DOHH2 (cell line): ENCODE measurements at regions not wholly inside any gene's neighbourhood (a gene's known extent, or its start where the extent isn't known, plus 50 kb on each side); places are given as distances from the start of the nearest gene placed in this dataset.

Experiments used
- H3F3A ChIP-seq: fragments of 200-600 bp; sonication (generic), shearing (Covaris generic); 2 replicates; pipeline ENCODE4 v1.6.0; 2016; ENCODE audit warnings: antibody characterized with exemption, mild to moderate bottlenecking; ENCODE audit not compliant: control insufficient read depth, insufficient read depth
- H3K27ac ChIP-seq: fragments of 200-600 bp; sonication (generic); 2 replicates; pipeline ENCODE4 v1.5.1; 2014; ENCODE audit warnings: low read depth, mild to moderate bottlenecking, low read length, moderate library complexity
- H3K27me3 ChIP-seq: fragments of 200-600 bp; sonication (generic); 2 replicates; pipeline ENCODE4 v1.6.1; 2014; ENCODE audit warnings: mild to moderate bottlenecking, low read length, mixed read lengths; ENCODE audit not compliant: control insufficient read depth
- H3K36me3 ChIP-seq: fragments of 200-600 bp; sonication (generic); 2 replicates; pipeline ENCODE4 v1.6.1; 2014; ENCODE audit warnings: mild to moderate bottlenecking, low read length, moderate library complexity, mixed read lengths; ENCODE audit not compliant: control insufficient read depth
- H3K4me1 ChIP-seq: fragments of 200-600 bp; sonication (generic); 2 replicates; pipeline ENCODE4 v1.6.1; 2014; ENCODE audit warnings: mild to moderate bottlenecking, low read length, mixed read lengths; ENCODE audit not compliant: control insufficient read depth
- H3K4me2 ChIP-seq: fragments of 200-600 bp; sonication (generic); 2 replicates; pipeline ENCODE4 v1.6.0; 2014; ENCODE audit warnings: mild to moderate bottlenecking, low read length, moderate library complexity
- H3K4me3 ChIP-seq: fragments of 200-600 bp; sonication (generic); 2 replicates; pipeline ENCODE4 v1.5.1; 2014; ENCODE audit warnings: mild to moderate bottlenecking, low read length, mixed read lengths
- H3K79me2 ChIP-seq: fragments of 200-600 bp; sonication (generic); 2 replicates; pipeline ENCODE4 v1.6.1; 2014; ENCODE audit warnings: mild to moderate bottlenecking, low read length, mixed read lengths; ENCODE audit not compliant: control insufficient read depth
- H3K9me2 ChIP-seq: fragments of 200-600 bp; sonication (generic); replicated peaks from 2 replicates; pipeline ENCODE4 v1.6.1; 2014; ENCODE audit warnings: mild to moderate bottlenecking, low read length, mixed read lengths; ENCODE audit not compliant: control insufficient read depth
- H3K9me3 ChIP-seq: fragments of 200-600 bp; sonication (generic); 2 replicates; pipeline ENCODE4 v1.6.1; 2014; ENCODE audit warnings: antibody characterized with exemption, low read length, mixed read lengths; ENCODE audit not compliant: control insufficient read depth, insufficient read depth
- H4K20me1 ChIP-seq: fragments of 200-600 bp; sonication (generic); 2 replicates; pipeline ENCODE4 v1.6.0; 2014; ENCODE audit warnings: low read depth, mild to moderate bottlenecking, antibody characterized with exemption, low read length, moderate library complexity; ENCODE audit not compliant: control insufficient read depth, insufficient read depth
- CTCF ChIP-seq: fragments of 200-600 bp; sonication (generic); IDR thresholded peaks from one replicate; pipeline ENCODE4 v1.5.1; 2014; ENCODE audit warnings: antibody characterized with exemption, mild to moderate bottlenecking, low read depth, low read length; ENCODE audit not compliant: poor library complexity, severe bottlenecking
- EZH2phosphoT487 ChIP-seq: fragments of 200-600 bp; sonication (generic); IDR thresholded peaks from 2 replicates; pipeline ENCODE4 v1.6.1; 2017; ENCODE audit warnings: borderline replicate concordance, mild to moderate bottlenecking, antibody characterized with exemption, low read length, moderate library complexity, mixed read lengths

- H3K9me3 ChIP-seq: no peaks in the 10 kb centered on the region
- H3K4me2 ChIP-seq: no peak overlapping the region
- H3K9me2 ChIP-seq: no peaks in the 10 kb centered on the region
- H3K27ac ChIP-seq: no peak overlapping the region
- no peaks in the 10 kb centered on the region for H4K20me1 ChIP-seq
- H3K36me3 ChIP-seq: no peaks in the 10 kb centered on the region
- 0 out of 2 replicates have a peak, but pooled peaks cover 3% of the 10 kb centered on the region for H3K27me3 ChIP-seq
- H3K4me3 ChIP-seq: no peak overlapping the region
- TF ChIP-seq CTCF: no peak
- no peak for TF ChIP-seq EZH2phosphoT487
- no peaks in the 10 kb centered on the region for H3K4me1 ChIP-seq
- H3F3A ChIP-seq: no peaks in the 10 kb centered on the region
- H3K79me2 ChIP-seq: no peaks in the 10 kb centered on the region
Measured at GRCh38 chr7:31432836-31433340, 81.0 kb upstream of the ITPRID1 start.

DNA sequence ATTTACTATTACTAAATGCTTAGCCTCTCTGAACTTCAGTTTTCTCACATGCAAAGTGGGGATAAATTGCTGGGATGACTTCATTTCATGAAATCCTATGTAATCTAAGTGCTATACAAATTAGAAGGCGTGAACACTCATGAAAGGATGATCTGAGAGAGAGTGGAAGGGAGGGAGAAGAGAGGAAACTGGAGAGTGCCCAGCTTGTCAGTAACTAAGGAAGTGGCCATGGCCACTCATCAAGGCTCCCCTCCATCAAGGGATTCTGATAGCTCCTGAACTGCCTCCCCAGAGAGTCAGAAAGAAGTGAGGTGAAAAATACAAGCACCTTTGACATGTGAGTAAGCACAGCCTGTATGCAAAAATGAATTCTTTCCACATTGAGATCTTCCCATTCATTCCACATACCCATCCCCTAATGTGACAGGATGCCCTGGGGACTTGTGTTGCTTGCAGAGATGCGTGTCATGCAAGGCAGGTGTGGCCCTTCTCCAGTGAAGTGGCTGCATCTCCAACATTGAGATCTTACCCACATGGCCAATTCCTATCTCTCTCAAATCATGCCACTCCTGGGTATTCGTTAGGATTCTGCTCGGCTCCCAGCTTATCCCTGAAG lies 76.5 kb upstream of the ITPRID1 start:
- Histone ChIP-seq H3K27ac (no peak overlapping the region), H3K4me2 (no peak overlapping the region), H3K36me3 (no peaks in the 10 kb centered on the region), H3K9me3 (no peaks in the 10 kb centered on the region), H3K4me3 (no peak overlapping the region), H3K79me2 (no peaks in the 10 kb centered on the region), H3F3A (no peaks in the 10 kb centered on the region), H3K9me2 (no peaks in the 10 kb centered on the region; the same call in 1 of the 2 replicates), H3K27me3 (no peaks in the 10 kb centered on the region), H4K20me1 (no peaks in the 10 kb centered on the region), H3K4me1 (no peaks in the 10 kb centered on the region)
- no peak for TF ChIP-seq EZH2phosphoT487
- TF ChIP-seq CTCF: no peak

- Histone ChIP-seq H3K9me2 (no peaks in the 10 kb centered on the region; the same call in 1 of the 2 replicates), H3K4me2 (no peak overlapping the region), H3K27me3 (no peaks in the 10 kb centered on the region), H3K9me3 (no peaks in the 10 kb centered on the region), H3K36me3 (no peaks in the 10 kb centered on the region), H4K20me1 (no peaks in the 10 kb centered on the region), H3K79me2 (no peaks in the 10 kb centered on the region), H3K4me3 (no peak overlapping the region), H3K27ac (no peak overlapping the region), H3F3A (no peaks in the 10 kb centered on the region), H3K4me1 (no peaks in the 10 kb centered on the region)
- TF ChIP-seq EZH2phosphoT487 (no peak), CTCF (no peak)
Measured at GRCh38 chr7:31439165-31439564, 74.7 kb upstream of the ITPRID1 start.
